Activated T-cell treated with anti-CD3 and anti-CD28 coated beads for 48 hours (primary cell): ENCODE measurements at regions not wholly inside any gene's neighbourhood (a gene's known extent, or its start where the extent isn't known, plus 50 kb on each side); places are given as distances from the start of the nearest gene placed in this dataset.

Source experiments
- DNase-seq: peaks from one replicate; pipeline ENCODE4 v3.0.0-alpha.2; 2020; ENCODE audit warnings: low read depth

- no peak for DNase-seq
Observed at GRCh38 chr4:124478470-124478869, 234.1 kb downstream of the ANKRD50 start.

- no peak for DNase-seq
Observed at GRCh38 chr4:124480061-124480460, 232.5 kb downstream of the ANKRD50 start.

- DNase-seq = no peak
Observed at GRCh38 chr4:124481123-124481522, 231.4 kb downstream of the ANKRD50 start.

- DNase-seq = no peak
Observed at GRCh38 chr4:124483048-124483906, 229.3 kb downstream of the ANKRD50 start.

DNA sequence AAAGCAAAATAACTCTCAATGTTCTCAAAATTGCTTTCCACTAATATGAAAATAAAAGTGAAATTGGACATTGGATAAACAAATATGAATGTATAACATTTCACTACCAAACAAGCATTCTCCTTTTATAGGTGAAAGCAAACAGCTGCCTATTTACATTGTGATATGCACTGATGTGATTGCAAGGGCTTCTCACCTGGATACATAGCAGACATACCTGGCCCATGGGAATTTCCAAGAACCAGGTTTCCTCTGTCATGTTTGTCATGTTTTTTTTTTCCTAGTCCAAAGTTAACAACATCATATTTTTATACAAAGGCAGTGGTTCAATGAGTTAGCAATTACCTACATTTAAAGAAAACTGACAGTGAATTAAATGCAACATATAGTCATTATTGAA is 228.5 kb downstream of the ANKRD50 start:
- DNase-seq = no peak

GRCh38 chr4:124484940-124485339 is 227.6 kb downstream of the ANKRD50 start:
- no peak for DNase-seq

DNA sequence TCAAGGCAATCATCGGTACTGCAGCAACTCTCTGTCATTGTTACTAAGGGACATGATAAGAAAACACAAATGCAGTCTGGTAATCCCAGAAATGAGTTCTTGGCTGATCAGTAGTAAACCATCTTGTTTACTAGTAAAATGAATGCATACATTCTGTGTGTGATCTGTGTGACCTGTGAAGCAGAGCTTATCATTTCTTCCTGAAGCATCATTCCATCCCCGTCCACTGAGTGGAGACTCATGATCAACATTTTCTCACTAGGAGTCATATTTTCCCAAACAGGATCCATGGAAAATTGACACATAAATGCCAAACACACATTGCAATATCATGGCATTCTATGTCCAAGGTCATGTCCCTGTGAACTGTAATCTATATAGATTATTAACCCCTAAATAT is 226.1 kb downstream of the ANKRD50 start:
- DNase-seq = no peak

- DNase-seq = no peak
Observed at GRCh38 chr4:124487651-124488050, 224.9 kb downstream of the ANKRD50 start.

DNA sequence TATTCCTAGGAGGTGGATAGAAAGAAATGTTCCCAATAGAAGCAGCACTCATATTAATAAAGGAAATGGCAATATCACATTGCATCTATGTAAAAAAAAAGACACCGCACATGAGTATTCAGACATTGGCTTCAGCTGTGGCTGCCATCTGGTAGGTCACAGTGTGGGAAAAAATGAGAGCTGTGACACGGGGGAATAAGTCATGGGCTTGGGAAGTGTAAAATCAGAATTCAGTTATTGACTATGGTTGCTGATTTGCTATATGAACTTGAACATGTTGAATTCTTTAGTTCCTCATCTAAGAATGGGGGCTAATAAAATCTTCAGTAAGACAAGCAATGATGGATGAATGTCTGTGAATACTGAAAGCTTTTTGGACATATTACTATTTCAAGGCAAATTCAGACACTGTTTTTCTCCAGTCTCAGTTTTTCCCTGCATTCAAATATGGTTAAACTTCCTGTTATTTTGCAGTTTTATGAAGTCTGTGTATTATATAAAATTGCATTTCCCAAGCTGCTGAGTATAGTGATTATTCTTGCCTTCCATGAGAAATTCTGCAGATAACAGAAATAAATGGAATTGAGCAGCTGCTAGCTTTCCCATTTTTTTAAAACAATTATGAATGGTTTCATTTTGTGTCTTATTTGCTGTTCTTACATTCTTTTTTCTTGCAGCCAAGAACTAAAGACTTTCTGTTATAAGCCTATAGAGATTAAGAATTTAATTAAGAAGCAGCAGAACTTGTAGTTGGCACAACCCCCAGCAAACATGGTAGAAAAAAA is 221.0 kb downstream of the ANKRD50 start:
- DNase-seq = no peak

- no peak for DNase-seq
Observed at GRCh38 chr4:124499261-124499660, 213.3 kb downstream of the ANKRD50 start.

DNA sequence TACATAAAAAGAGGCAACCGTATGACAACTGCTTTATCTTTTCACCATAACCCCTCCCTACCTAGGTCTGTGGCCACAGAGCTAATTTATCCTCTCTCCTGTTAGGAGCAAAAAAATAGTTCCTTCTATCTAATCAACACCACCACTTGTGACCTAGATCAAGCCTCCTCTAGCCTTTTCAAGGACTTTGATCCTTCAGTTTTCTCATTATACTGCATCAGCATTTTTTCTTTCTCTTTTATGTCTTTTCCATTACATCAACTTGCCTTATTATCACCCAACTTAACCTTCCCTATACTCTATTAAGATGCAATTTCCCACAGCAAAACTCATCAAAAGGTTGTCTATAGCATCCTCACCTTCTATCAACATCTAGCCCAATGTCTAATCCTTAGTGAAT is 211.0 kb downstream of the ANKRD50 start:
- no peak for DNase-seq

- DNase-seq = no peak
Observed at GRCh38 chr4:124504431-124504830, 208.1 kb downstream of the ANKRD50 start.

- no peak for DNase-seq
Observed at GRCh38 chr4:124505211-124505610, 207.3 kb downstream of the ANKRD50 start.

GRCh38 chr4:124509151-124509550 is 203.4 kb downstream of the ANKRD50 start:
- DNase-seq = no peak

GRCh38 chr4:124514588-124514987 is 197.9 kb downstream of the ANKRD50 start:
- no peak for DNase-seq

- no peak for DNase-seq
Observed at GRCh38 chr4:124515591-124515990, 196.9 kb downstream of the ANKRD50 start.

DNA sequence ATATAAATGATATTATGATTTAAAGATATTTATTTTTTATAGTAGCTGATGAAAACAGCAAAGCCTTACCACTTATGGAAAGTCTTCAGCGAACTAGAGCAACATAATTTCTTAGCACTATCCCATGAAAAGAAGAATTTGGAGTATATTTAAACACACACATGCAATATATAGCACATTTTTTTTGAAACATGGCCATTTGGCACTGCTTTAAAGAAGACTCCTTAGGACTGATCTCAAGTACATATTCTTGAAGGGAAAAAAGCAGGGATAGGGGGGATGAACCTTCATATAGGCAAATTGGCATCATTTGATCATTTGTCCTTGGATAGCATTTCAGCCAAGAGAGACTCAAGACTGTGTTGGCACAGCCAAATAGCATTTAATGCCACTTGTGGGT is 193.3 kb downstream of the ANKRD50 start:
- no peak for DNase-seq

DNA sequence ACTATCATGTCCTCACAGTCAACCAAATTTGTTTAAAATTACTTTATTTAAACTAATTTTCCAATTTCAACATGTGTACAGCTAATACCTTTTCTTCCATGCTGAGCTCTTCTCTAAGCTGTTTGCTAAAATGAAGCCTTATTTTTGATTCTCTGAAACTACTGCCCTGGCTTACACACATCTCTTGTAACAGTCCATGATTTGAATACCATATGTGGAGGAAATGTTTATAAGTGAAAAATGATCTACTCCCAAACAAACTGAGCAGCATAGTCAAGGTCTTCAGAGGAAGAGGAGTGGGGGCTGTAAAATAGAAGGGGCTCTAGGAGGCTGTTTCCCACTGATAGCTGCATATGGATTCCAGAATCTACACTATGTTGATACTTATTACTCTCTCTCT is 188.7 kb downstream of the ANKRD50 start:
- DNase-seq = no peak

GRCh38 chr4:124525524-124525923 is 187.0 kb downstream of the ANKRD50 start:
- DNase-seq = no peak

GRCh38 chr4:124526331-124526730 is 186.2 kb downstream of the ANKRD50 start:
- no peak for DNase-seq

DNA sequence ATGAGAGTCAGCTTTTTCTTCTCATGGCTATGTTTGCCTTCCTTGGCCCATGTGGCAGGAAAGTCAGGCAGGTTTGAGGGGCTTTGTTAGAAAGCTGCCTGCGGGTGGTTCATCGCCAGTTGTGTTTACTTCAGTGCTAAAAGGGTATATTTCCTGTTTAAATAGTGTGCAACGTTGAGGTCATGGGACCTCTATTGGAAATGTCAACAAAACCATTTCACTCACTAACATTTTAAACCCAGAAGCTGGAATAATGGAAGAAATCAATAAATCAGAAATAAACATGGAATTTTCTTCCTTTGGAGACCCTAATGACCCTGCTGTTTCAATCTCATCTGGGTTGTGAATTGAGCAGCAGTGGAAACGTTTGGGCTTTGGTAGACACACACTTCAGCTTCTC is 185.8 kb downstream of the ANKRD50 start:
- no peak for DNase-seq

GRCh38 chr4:124527364-124527763 is 185.2 kb downstream of the ANKRD50 start:
- no peak for DNase-seq

DNA sequence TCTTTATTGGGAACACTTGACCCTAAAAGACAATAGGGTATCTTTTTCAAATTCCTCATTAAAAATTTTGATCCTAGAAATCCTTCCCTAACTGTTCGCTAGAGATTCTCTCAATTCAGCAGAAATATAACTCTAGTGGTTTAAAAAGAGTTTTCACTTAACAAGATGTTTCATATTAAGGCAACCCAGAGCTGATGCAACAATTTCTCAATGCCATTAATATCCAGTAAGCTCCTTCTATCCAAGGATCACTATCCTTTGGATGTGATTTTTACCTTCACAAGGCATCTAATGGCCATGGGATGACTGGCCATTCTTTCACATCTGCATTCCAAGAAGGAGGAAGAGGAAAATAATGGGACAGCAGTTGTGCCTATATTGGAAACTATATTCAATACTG is 183.4 kb downstream of the ANKRD50 start:
- DNase-seq = no peak
